Stimulated activated CD4-positive, alpha-beta T cell treated with anti-CD3 and anti-CD28 coated beads, Interleukin-12 subunit alpha, Interleukin-12 subunit beta, amount 100 ng/mL, for 48 hours (primary cell): ENCODE measurements at regions not wholly inside any gene's neighbourhood (a gene's known extent, or its start where the extent isn't known, plus 50 kb on each side); places are given as distances from the start of the nearest gene placed in this dataset.
"Not testable (repeated sequence)": the region's sequence is repeated elsewhere in the genome, so short reads cannot be mapped to it uniquely, and the experiment has no call there.

ENCODE experiments used
- DNase-seq, 3 donors: peaks; one replicate each; pipeline ENCODE4 v3.0.0-alpha.2; 2020; ENCODE audit warnings: low read depth in 2 of 3, low spot score in 1 of 3

DNA sequence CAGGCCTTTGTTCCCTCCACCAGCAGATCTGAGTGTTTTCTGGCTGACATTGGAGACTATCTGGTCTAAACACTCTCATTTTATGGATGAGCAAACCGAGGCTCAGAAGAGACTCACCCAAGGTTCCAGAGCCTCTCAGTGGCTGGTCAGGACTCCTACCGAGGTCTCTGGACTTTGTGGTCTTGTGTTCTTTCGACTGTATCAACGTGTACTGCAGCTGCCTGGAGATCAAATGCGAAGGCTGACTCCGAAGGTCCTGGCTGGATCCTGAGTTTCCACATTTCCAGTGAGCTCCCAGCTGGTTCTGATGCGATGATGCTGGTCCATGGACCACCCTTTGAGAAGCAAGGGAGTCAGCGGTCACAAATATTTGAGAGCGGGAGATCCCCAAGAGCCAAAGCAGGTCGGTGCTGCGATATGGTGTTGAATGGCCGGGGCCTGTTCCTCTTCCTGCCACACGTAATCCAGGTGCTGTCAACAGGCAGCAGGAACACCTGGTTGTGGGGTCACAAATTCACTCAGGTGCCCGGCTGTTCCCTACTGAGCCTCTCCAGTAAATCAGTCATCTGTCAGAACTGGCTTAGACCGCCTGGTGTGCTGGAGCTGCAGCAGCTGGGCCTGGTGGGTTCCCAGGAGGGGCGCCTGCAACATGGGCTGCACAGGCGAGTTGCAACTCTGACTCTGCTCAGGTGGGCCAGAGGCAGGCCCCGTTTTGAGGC is 94.8 kb upstream of the USP24 start:
- no peak for DNase-seq

DNA sequence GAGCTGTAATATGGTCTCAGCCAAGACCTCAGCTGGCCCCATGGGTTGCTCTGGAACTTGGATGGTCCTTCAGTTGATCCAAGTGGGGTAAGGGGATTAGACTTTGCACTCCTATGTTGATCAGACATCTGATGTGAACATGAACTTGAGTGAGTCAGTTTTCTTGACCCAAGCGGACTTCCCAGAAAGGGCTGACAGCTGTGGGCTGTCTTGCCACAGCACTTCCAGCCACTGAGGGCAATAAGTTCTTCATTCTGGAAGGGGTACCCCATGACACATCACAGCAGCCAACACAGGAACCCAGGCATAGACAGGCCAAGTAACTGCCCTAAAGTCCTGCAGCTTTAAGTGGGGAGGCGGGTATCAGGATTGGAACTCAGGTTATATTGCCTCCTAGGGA is 93.9 kb upstream of the USP24 start:
- no peak for DNase-seq

- no peak for DNase-seq
Observed at GRCh38 chr1:55305735-55306134, 90.6 kb upstream of the USP24 start.

DNA sequence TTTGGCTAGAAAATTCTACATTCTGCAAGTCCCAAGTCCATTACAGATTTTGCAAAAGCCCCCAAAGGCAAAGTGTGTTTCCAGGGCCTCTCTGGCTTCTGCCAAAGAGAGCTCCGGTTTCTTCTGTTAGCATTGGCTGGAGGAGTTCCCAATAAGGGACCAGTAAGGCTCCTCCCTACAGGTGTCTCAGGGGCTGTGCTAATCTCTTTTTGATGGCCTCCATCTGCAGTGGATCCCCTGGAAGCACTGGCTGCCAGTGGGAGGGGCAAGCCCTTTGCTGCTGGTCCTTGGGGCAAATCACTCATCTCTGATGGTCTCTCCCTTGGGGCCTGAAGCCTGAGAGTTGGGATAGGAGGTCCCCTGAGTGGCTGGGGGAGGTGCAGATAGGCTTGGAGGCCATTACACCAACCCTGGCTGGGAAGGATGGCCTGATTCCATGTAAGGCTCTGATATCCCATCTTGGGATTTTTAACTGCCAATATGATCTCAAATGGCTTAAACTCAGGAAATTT is 89.1 kb upstream of the USP24 start:
- no peak for DNase-seq

DNA sequence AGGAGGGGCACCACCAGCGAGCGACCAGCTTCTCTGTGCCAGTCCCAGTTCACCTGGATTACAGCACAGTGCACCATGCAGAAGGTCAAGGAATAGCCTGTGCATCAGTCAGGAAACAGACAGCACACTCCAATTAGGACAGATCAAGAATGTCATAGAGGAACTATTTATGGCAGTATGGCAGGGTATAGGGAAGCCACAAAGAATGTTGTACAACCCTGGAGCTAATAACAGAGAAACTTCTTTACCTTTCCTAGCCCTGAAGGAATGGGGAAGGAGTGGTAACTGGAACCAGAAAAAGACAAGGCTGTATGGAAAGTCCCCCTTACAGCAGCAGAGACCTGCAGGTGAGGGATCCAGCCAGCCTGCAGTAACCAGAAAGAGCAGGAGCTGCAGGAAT is 87.8 kb upstream of the USP24 start:
- no peak for DNase-seq

DNA sequence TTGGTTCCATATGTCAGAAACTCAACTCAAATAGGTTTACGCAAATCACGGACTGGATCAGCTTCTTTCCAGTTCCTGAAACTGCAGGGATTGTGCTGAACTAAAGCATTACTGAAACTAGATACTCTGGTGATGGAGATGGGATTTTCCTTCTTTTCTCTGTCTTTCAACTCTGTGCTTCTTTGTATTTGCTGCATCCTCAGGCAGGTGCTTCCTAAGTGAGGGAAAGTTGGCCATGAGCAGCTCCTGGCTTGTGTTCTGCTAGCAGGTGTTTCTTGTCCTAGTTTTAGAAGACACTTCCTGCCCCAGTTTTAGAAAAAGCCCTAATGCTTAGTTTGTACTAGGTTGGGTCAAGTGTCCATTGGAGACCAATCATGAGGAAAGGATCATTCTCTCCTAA is 86.7 kb upstream of the USP24 start:
- DNase-seq = no peak

- DNase-seq = no peak
Observed at GRCh38 chr1:55300975-55301374, 85.8 kb upstream of the USP24 start.

DNA sequence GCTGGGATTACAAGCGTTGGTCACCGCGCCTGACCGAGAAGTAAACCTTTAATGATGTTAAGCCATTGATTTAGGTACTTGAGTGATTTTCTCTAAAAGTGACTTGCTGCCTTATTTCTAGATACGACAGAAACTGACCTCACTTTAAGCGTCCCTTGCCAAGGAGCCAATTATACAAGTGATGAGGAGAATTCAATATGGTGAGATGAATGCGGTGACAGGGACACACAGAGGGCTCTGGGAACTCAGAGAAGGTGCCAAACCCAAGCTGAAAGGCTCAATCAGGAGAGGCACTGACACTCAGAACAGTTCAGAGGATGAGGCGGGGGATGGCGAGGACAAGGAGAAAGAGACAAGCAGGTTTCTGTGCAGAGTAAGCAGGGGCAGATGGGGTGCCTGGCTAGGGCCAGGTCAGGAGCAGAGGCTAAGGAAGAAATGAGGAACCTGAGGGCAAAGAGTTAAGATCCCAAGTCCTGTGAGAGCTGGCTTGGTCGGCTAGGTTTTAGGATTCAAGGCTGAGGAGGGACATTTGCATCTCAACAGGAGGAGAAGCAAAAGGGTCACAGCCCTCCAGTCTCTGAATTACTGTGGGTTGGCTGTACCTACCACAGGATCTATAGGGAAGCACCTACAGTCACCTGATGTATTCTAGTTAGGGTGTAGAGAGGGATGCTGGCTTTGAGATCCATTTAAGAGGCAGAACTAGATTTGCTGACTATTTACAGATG is 83.2 kb upstream of the USP24 start:
- no peak for DNase-seq

DNA sequence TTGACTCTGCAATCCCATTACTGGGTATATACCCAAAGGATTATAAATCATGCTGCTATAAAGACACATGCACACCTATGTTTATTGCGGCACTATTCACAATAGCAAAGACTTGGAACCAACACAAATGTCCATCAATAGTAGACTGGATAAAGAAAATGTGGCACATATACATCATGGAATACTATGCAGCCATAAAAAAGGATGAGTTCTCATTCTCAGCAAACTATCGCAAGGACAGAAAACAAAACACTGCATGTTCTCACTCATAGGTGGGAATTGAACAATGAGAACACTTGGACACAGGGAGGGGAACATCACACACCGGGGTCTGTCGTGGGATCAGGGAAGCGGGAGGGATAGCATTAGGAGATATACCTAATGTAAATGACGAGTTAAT is 81.1 kb upstream of the USP24 start:
- DNase-seq = not testable (repeated sequence)

GRCh38 chr1:55289614-55290013 is 74.5 kb upstream of the USP24 start:
- no peak for DNase-seq

- no peak for DNase-seq
Observed at GRCh38 chr1:55289042-55289441, 73.9 kb upstream of the USP24 start.

DNA sequence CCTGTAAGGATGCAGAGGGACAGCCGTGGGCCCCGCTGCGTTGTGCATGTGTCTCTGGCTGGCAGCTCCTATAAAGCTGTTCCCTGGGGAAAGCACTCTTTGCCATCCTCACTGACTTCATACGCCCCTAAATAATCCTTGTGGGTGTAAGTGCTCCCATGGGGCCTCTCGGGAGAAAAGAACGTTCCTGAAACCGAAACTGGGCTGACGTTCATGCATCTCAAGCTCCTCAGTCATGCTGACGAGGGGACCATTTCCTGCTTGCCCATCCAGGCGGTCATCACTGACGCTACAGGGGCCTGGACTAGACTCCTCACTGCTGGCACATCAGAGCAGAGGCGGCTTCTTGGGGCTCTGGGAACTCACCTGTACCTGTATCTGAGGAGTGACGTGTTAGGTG is 73.1 kb upstream of the USP24 start:
- no peak for DNase-seq

DNA sequence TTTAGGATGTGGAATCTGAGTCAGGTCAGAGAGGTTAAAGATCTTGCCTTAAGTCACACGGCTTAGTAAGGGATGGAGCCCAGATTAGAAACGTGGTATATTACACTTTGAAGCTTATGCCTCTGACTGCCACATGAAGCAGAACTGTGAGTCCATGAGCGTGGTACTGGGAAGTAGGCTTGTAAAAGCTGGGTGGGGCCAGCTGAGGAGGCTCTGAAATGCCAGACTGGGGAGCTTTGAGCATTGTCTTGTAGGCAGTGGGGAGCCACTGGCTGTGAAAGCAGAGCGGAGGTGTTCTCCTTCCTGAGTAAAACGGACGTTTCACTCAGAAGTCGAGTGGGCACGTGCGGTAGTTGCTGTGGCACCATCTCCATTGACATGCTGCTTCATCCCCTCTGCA is 72.6 kb upstream of the USP24 start:
- no peak for DNase-seq

DNA sequence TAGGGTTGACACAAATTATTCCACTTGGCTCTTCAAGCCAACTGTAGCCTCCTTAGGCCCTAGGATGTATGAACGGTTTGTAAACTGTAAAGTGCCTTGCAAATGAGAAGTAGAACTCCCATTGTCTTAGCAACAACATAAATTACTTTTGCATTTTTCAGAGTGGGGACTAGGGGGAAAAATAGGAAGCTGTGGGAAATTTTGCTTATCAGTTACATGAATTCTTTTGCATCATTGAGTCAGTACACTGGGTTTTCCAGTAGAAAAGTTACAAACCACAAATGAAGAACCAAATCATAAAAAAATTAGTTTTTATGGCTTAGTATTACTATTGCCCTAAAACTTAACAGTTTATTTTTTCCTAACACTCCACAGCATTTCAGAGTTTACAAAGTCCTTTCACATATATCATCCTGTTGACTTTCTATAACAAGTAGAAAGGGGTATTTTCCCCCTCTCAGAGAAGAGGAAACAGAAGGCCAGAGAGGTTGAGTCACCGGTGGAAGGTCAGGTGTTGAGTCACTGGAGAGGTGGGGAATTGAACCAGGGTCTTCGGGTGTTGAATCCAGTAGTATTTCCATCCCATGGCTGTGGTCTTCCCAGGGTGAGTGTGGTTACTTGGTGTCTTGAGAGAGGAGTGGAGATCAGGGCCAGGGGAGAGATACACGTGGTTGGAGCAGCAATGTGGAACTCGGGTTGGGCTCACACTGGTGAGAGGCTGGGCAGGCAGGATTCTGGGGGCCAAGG is 71.9 kb upstream of the USP24 start:
- no peak for DNase-seq

DNA sequence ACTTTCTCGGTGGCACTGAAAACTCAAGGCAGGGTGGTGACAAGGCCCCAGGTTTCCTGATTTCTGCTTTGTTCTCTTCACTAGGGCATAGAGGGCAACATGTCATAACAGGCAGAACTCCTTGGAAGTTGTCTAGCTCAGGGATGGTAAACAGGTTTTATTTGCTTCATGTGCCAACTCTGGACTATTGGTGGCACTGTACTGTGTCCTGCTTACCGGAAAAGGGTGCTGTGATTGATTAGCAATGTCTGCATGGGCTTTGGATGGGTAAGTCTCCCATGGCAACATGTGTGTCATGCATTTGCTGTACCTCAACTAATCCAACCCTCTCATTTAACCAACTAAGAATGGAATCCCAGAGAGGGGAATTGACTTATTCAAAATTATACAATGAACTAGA is 70.7 kb upstream of the USP24 start:
- no peak for DNase-seq

GRCh38 chr1:55284856-55285255 is 69.7 kb upstream of the USP24 start:
- DNase-seq = peak in 1 of 3 donors; percentile 31

DNA sequence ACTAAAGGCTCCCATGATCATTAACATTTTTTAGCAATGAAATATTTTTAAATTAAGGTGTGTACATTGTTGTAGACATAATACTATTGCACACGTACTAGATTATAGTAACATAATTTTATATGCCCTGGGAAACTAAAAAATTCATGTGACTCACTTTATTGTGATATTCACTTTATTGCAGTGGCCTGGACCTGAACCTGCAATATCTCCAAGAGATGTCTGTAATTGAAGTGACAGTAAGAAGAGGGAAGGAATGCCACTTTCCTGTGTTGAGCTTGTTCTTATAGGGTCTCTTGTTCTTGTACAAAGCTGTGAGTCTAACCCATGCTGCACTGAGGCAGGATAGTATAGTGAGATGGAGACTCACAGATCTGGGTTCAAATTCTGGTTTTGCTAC is 66.9 kb upstream of the USP24 start:
- no peak for DNase-seq

GRCh38 chr1:55280731-55281130 is 65.6 kb upstream of the USP24 start:
- no peak for DNase-seq

DNA sequence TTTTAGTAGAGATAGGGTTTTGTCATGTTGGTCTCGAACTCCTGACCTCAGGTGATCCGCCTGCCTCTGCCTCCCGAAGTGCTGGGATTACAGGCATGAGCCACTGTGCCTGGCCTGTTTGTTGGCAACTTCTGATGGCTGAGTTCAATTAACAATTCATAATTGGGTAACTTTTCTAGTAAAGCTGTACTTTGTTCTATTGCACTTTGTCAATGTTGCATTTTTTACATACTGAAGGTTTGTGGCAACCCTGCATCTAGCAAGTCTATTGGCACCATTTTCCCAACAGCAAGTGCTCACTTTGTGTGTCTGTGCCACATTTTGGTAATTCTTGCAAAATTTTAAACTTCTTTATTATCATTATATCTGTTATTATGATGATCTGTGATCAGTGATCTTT is 64.5 kb upstream of the USP24 start:
- no peak for DNase-seq

- DNase-seq = no peak
Observed at GRCh38 chr1:55278378-55278777, 63.2 kb upstream of the USP24 start.

GRCh38 chr1:55277377-55278130 is 62.4 kb upstream of the USP24 start:
- peak; percentile 74 to 85 (median 81) for DNase-seq
